ENCODE measurements at regions not wholly inside any gene's neighbourhood (a gene's known extent, or its start where the extent isn't known, plus 50 kb on each side); places are given as distances from the start of the nearest gene placed in this dataset.

GRCh38 chr4:35562861-35563260 is 681.5 kb downstream of the ARAP2 start:
- Histone ChIP-seq H3K4me2 (ENCODE audit: unreplicated experiment) (no peak overlapping the region), H3F3A (ENCODE audit: insufficient read depth) (no peaks in the 10 kb centered on the region), H3K27me3 (replicated peaks; ENCODE audit: insufficient read depth) (no peaks in the 10 kb centered on the region), H3K36me3 (ENCODE audit: low read depth) (no peaks in the 10 kb centered on the region), H3K4me3 (no peak overlapping the region), H3K79me2 (ENCODE audit: insufficient read depth) (no peaks in the 10 kb centered on the region), H3K9ac (no peak overlapping the region), H3K9me2 (ENCODE audit: insufficient read depth) (no peaks in the 10 kb centered on the region), H3K4me1 (ENCODE audit: insufficient read depth) (no peaks in the 10 kb centered on the region), H2AFZ (no peak overlapping the region), H3K9me3 (ENCODE audit: low read depth) (no peaks in the 10 kb centered on the region), H3K27ac (no peak overlapping the region), H4K20me1 (ENCODE audit: insufficient read depth) (no peaks in the 10 kb centered on the region)
- 0 to 3% methylated on average over 2 of the region's 2 CpGs for WGBS, 2 experiments (ENCODE audit: low coverage in 1 of 2, low lambda C conversion rate in 2 of 2, missing lambda C conversion rate in 2 of 2)
- in situ Hi-C loops (cut with MboI), result no loop called here
- DNase-seq, result no peak
- no peak for TF ChIP-seq EZH2 (IDR thresholded peaks at IDR 0.05; ENCODE audit: insufficient read depth, poor library complexity, severe bottlenecking)
- TF ChIP-seq EZH2phosphoT487 (IDR thresholded peaks at IDR 0.05; ENCODE audit: insufficient read depth, low read depth), result no peak

- no peaks in the 10 kb centered on the region for H3K9me3 ChIP-seq (ENCODE audit: low read depth)
- DNase-seq, result no peak
- no peak overlapping the region for H3K4me2 ChIP-seq (ENCODE audit: unreplicated experiment)
- H3F3A ChIP-seq (ENCODE audit: insufficient read depth), result no peaks in the 10 kb centered on the region
- H3K4me1 ChIP-seq (ENCODE audit: insufficient read depth), result no peaks in the 10 kb centered on the region
- 36 to 43% methylated on average over 3 of the region's 3 CpGs for WGBS, 2 experiments (ENCODE audit: low coverage in 1 of 2, low lambda C conversion rate in 2 of 2, missing lambda C conversion rate in 2 of 2)
- in situ Hi-C loops (cut with MboI), result no loop called here
- H3K4me3 ChIP-seq, result no peak overlapping the region
- no peak overlapping the region for H2AFZ ChIP-seq
- no peak overlapping the region for H3K9ac ChIP-seq
- no peaks in the 10 kb centered on the region for H3K27me3 ChIP-seq (replicated peaks; ENCODE audit: insufficient read depth)
- no peaks in the 10 kb centered on the region for H3K9me2 ChIP-seq (ENCODE audit: insufficient read depth)
- no peak for TF ChIP-seq EZH2phosphoT487 (IDR thresholded peaks at IDR 0.05; ENCODE audit: insufficient read depth, low read depth)
- TF ChIP-seq EZH2 (IDR thresholded peaks at IDR 0.05; ENCODE audit: insufficient read depth, poor library complexity, severe bottlenecking), result no peak
- H3K27ac ChIP-seq, result no peak overlapping the region
- no peaks in the 10 kb centered on the region for H3K79me2 ChIP-seq (ENCODE audit: insufficient read depth)
- H3K36me3 ChIP-seq (ENCODE audit: low read depth), result no peaks in the 10 kb centered on the region
- no peaks in the 10 kb centered on the region for H4K20me1 ChIP-seq (ENCODE audit: insufficient read depth)
Observed at GRCh38 chr4:35565640-35566039, 678.7 kb downstream of the ARAP2 start.

GRCh38 chr4:35591035-35591434 is 653.3 kb downstream of the ARAP2 start:
- no peaks in the 10 kb centered on the region for H3K79me2 ChIP-seq (ENCODE audit: insufficient read depth)
- H2AFZ ChIP-seq, result no peak overlapping the region
- DNase-seq, result no peak
- no peaks in the 10 kb centered on the region for H3K27me3 ChIP-seq (replicated peaks; ENCODE audit: insufficient read depth)
- in situ Hi-C loops (cut with MboI), result no loop called here
- H3K27ac ChIP-seq, result no peak overlapping the region
- H3K9me2 ChIP-seq (ENCODE audit: insufficient read depth), result no peaks in the 10 kb centered on the region
- H3F3A ChIP-seq (ENCODE audit: insufficient read depth), result no peaks in the 10 kb centered on the region
- H3K9me3 ChIP-seq (ENCODE audit: low read depth), result no peaks in the 10 kb centered on the region
- no peak overlapping the region for H3K9ac ChIP-seq
- no peaks in the 10 kb centered on the region for H3K36me3 ChIP-seq (ENCODE audit: low read depth)
- no peaks in the 10 kb centered on the region for H4K20me1 ChIP-seq (ENCODE audit: insufficient read depth)
- no peak overlapping the region for H3K4me3 ChIP-seq
- no peak overlapping the region for H3K4me2 ChIP-seq (ENCODE audit: unreplicated experiment)
- no peaks in the 10 kb centered on the region for H3K4me1 ChIP-seq (ENCODE audit: insufficient read depth)
- TF ChIP-seq EZH2 (IDR thresholded peaks at IDR 0.05; ENCODE audit: insufficient read depth, poor library complexity, severe bottlenecking), result no peak
- TF ChIP-seq EZH2phosphoT487 (IDR thresholded peaks at IDR 0.05; ENCODE audit: insufficient read depth, low read depth), result no peak

GRCh38 chr4:35604252-35604651 is 640.1 kb downstream of the ARAP2 start:
- Histone ChIP-seq H3K4me1 (ENCODE audit: insufficient read depth) (no peaks in the 10 kb centered on the region), H4K20me1 (ENCODE audit: insufficient read depth) (no peaks in the 10 kb centered on the region), H3K9me2 (ENCODE audit: insufficient read depth) (no peaks in the 10 kb centered on the region), H3K4me3 (no peak overlapping the region), H3K27ac (no peak overlapping the region), H3K9me3 (ENCODE audit: low read depth) (no peaks in the 10 kb centered on the region), H3F3A (ENCODE audit: insufficient read depth) (no peaks in the 10 kb centered on the region), H3K27me3 (replicated peaks; ENCODE audit: insufficient read depth) (no peaks in the 10 kb centered on the region), H3K9ac (no peak overlapping the region), H3K79me2 (ENCODE audit: insufficient read depth) (no peaks in the 10 kb centered on the region), H3K4me2 (ENCODE audit: unreplicated experiment) (no peak overlapping the region), H2AFZ (no peak overlapping the region), H3K36me3 (ENCODE audit: low read depth) (no peaks in the 10 kb centered on the region)
- TF ChIP-seq EZH2phosphoT487 (IDR thresholded peaks at IDR 0.05; ENCODE audit: insufficient read depth, low read depth) (no peak), EZH2 (IDR thresholded peaks at IDR 0.05; ENCODE audit: insufficient read depth, poor library complexity, severe bottlenecking) (no peak)
- WGBS, 2 experiments (ENCODE audit: low coverage in 1 of 2, low lambda C conversion rate in 2 of 2, missing lambda C conversion rate in 2 of 2), result 14 to 20% methylated on average over 3 of the region's 3 CpGs
- in situ Hi-C loops (cut with MboI), result no loop called here
- DNase-seq, result no peak

DNA sequence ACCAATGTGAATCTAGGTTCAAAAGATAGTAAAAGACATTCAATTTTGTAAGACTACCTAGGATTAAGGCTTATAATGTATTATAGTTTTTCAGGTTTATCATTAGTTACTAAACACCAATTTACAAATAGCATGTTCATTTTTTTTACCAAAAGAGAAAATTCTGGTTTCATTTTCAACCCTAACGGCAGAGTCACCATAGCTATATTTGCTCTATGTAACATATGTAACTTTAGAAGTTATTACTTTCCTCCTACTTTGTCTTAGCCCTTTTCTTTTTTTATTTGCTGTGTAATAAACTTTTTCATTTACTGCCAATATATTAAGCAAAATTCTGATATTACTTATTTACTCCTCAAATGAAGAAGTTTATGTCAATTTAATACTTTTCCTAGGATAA is 639.6 kb downstream of the ARAP2 start:
- no peak overlapping the region for H3K4me3 ChIP-seq
- H4K20me1 ChIP-seq (ENCODE audit: insufficient read depth), result no peaks in the 10 kb centered on the region
- no peak for TF ChIP-seq EZH2phosphoT487 (IDR thresholded peaks at IDR 0.05; ENCODE audit: insufficient read depth, low read depth)
- no peak for TF ChIP-seq EZH2 (IDR thresholded peaks at IDR 0.05; ENCODE audit: insufficient read depth, poor library complexity, severe bottlenecking)
- H3K9me2 ChIP-seq (ENCODE audit: insufficient read depth), result no peaks in the 10 kb centered on the region
- H3K4me1 ChIP-seq (ENCODE audit: insufficient read depth), result no peaks in the 10 kb centered on the region
- no peaks in the 10 kb centered on the region for H3K36me3 ChIP-seq (ENCODE audit: low read depth)
- WGBS, 2 experiments (ENCODE audit: low coverage in 1 of 2, low lambda C conversion rate in 2 of 2, missing lambda C conversion rate in 2 of 2), result 10 to 16% methylated on average over 1 of the region's 1 CpG
- H3K27me3 ChIP-seq (replicated peaks; ENCODE audit: insufficient read depth), result no peaks in the 10 kb centered on the region
- no peak overlapping the region for H3K9ac ChIP-seq
- in situ Hi-C loops (cut with MboI), result no loop called here
- no peaks in the 10 kb centered on the region for H3F3A ChIP-seq (ENCODE audit: insufficient read depth)
- no peak for DNase-seq
- no peak overlapping the region for H3K27ac ChIP-seq
- H3K9me3 ChIP-seq (ENCODE audit: low read depth), result no peaks in the 10 kb centered on the region
- H3K79me2 ChIP-seq (ENCODE audit: insufficient read depth), result no peaks in the 10 kb centered on the region
- no peak overlapping the region for H3K4me2 ChIP-seq (ENCODE audit: unreplicated experiment)
- no peak overlapping the region for H2AFZ ChIP-seq
